GM23338 (cell line): ENCODE measurements at regions not wholly inside any gene's neighbourhood (a gene's known extent, or its start where the extent isn't known, plus 50 kb on each side); places are given as distances from the start of the nearest gene placed in this dataset.
A peak's percentile ranks its signal among the peaks of the same experiment; 100 is the strongest.

Source experiments
- ATAC-seq: fragments of 200-7000 bp; cut with Tn5 transposase; 3 replicates; pipeline ENCODE4 v1.9.1; 2020
- DNase-seq: peaks from one replicate; pipeline ENCODE4 v3.0.0-alpha.2; 2015; ENCODE audit warnings: low spot score
- H2AFZ ChIP-seq: fragments of 200-600 bp; sonication (generic); 2 replicates; pipeline ENCODE4 v1.8.0; 2016; ENCODE audit warnings: antibody characterized with exemption, mild to moderate bottlenecking, moderate library complexity
- H3F3A ChIP-seq: fragments of 200-600 bp; sonication (generic); replicated peaks from 2 replicates; pipeline ENCODE4 v1.8.0; 2017; ENCODE audit warnings: antibody characterized with exemption, mixed run types, low read depth
- H3K27ac ChIP-seq: fragments of 200-600 bp; sonication (generic); 2 replicates; pipeline ENCODE4 v1.6.1; 2016; ENCODE audit warnings: low read depth
- H3K27me3 ChIP-seq: fragments of 200-600 bp; sonication (generic); 2 replicates; pipeline ENCODE4 v1.8.0; 2016; ENCODE audit warnings: mild to moderate bottlenecking, mixed run types, moderate library complexity; ENCODE audit not compliant: insufficient read depth
- H3K36me3 ChIP-seq: fragments of 200-600 bp; sonication (generic); 2 replicates; pipeline ENCODE4 v1.8.0; 2016; ENCODE audit warnings: mild to moderate bottlenecking; ENCODE audit not compliant: insufficient read depth
- H3K4me1 ChIP-seq: fragments of 200-600 bp; sonication (generic); 2 replicates; pipeline ENCODE4 v1.8.0; 2016; ENCODE audit warnings: mild to moderate bottlenecking, moderate library complexity; ENCODE audit not compliant: insufficient read depth
- H3K4me2 ChIP-seq: fragments of 200-600 bp; sonication (generic); 2 replicates; pipeline ENCODE4 v1.7.1; 2017; ENCODE audit warnings: mixed run types
- H3K4me3 ChIP-seq: fragments of 200-600 bp; sonication (generic); 2 replicates; pipeline ENCODE4 v1.6.1; 2016; ENCODE audit warnings: mixed run types
- H3K79me2 ChIP-seq: fragments of 200-600 bp; sonication (generic); replicated peaks from 2 replicates; pipeline ENCODE4 v1.8.0; 2017; ENCODE audit warnings: mild to moderate bottlenecking; ENCODE audit not compliant: insufficient read depth
- H3K9me2 ChIP-seq: fragments of 200-600 bp; sonication (generic); 2 replicates; pipeline ENCODE4 v1.8.0; 2017; ENCODE audit not compliant: insufficient read depth
- H4K20me1 ChIP-seq: fragments of 200-600 bp; sonication (generic); replicated peaks from 2 replicates; pipeline ENCODE4 v1.8.0; 2017; ENCODE audit warnings: mild to moderate bottlenecking; ENCODE audit not compliant: insufficient read depth
- H3K27ac Mint-ChIP-seq: 2 replicates; pipeline ENCODE4 v1.8.0; 2020; ENCODE audit warnings: inconsistent platforms, mild to moderate bottlenecking, moderate library complexity, mixed read lengths
- H3K27me3 Mint-ChIP-seq: 3 replicates; pipeline ENCODE4 v1.8.0; 2022; ENCODE audit warnings: low read depth, mild to moderate bottlenecking, moderate library complexity, mixed read lengths, inconsistent platforms; ENCODE audit not compliant: insufficient read depth, poor library complexity
- H3K36me3 Mint-ChIP-seq: 3 replicates; pipeline ENCODE4 v1.8.0; 2021; ENCODE audit warnings: low read depth, mild to moderate bottlenecking, inconsistent platforms, moderate library complexity, mixed read lengths
- H3K4me1 Mint-ChIP-seq: 3 replicates; pipeline ENCODE4 v1.8.0; 2020; ENCODE audit warnings: mild to moderate bottlenecking, inconsistent platforms, mixed read lengths
- H3K4me3 Mint-ChIP-seq: 3 replicates; pipeline ENCODE4 v1.8.0; 2021; ENCODE audit warnings: moderate library complexity, mild to moderate bottlenecking, inconsistent platforms, mixed read lengths
- H3K9me3 Mint-ChIP-seq: 3 replicates; pipeline ENCODE4 v1.8.0; 2020; ENCODE audit warnings: moderate library complexity, mild to moderate bottlenecking, inconsistent platforms, mixed read lengths
- CREB1 ChIP-seq: fragments of 250-450 bp; sonication (Bioruptor Pico); IDR thresholded peaks from 2 replicates; pipeline ENCODE4 v1.5.0; 2020; ENCODE audit warnings: low read depth, mild to moderate bottlenecking, moderate library complexity
- CTCF ChIP-seq, 2 experiments: fragments of 200-600 bp in 1 of 2; sonication (generic) in 1 of 2; conservative IDR thresholded peaks; 2 replicates each; pipeline versions ENCODE4 v1.5.1 to v1.6.1; 2016 to 2017; ENCODE audit warnings: antibody characterized with exemption in 2 of 2, low read depth in 2 of 2, mild to moderate bottlenecking in 2 of 2, moderate library complexity in 1 of 2
- ETS1 ChIP-seq: IDR thresholded peaks from 2 replicates; pipeline ENCODE4 v1.6.1; 2016; ENCODE audit warnings: antibody characterized with exemption
- EZH2 ChIP-seq: fragments of 200-600 bp; sonication (generic); IDR thresholded peaks from one replicate; pipeline ENCODE4 v1.8.0; 2017; ENCODE audit warnings: antibody characterized with exemption, mild to moderate bottlenecking, low read depth; ENCODE audit not compliant: unreplicated experiment
- EZH2phosphoT487 ChIP-seq: fragments of 200-600 bp; sonication (generic); IDR thresholded peaks from one replicate; pipeline ENCODE4 v1.8.1; 2018; ENCODE audit warnings: antibody characterized with exemption; ENCODE audit not compliant: unreplicated experiment
- JUNB ChIP-seq: IDR thresholded peaks from one replicate; pipeline ENCODE4 v1.6.1; 2016; ENCODE audit warnings: antibody characterized with exemption; ENCODE audit not compliant: unreplicated experiment
- NANOG ChIP-seq: IDR thresholded peaks from 2 replicates; pipeline ENCODE4 v1.6.1; 2016; ENCODE audit warnings: antibody characterized with exemption, borderline replicate concordance
- POLR2AphosphoS5 ChIP-seq: IDR thresholded peaks from 2 replicates; pipeline ENCODE4 v1.6.1; 2016; ENCODE audit warnings: antibody characterized with exemption, low read depth
- REST ChIP-seq: IDR thresholded peaks from one replicate; pipeline ENCODE4 v1.6.1; 2018; ENCODE audit warnings: antibody characterized with exemption; ENCODE audit not compliant: unreplicated experiment
- STAT1 ChIP-seq: IDR thresholded peaks from one replicate; pipeline ENCODE4 v1.6.1; 2016; ENCODE audit warnings: antibody characterized with exemption; ENCODE audit not compliant: unreplicated experiment
- ZNF114 ChIP-seq: fragments of 250-450 bp; sonication (Bioruptor Pico); IDR thresholded peaks from 2 replicates; pipeline ENCODE4 v1.5.0; 2020; ENCODE audit warnings: mild to moderate bottlenecking, moderate library complexity
- ZNF331 ChIP-seq: fragments of 250-450 bp; sonication (Bioruptor Pico); IDR thresholded peaks from 2 replicates; pipeline ENCODE4 v1.5.0; 2020; ENCODE audit warnings: low read depth, mild to moderate bottlenecking, moderate library complexity
- ZNF462 ChIP-seq: fragments of 250-450 bp; sonication (Bioruptor Pico); IDR thresholded peaks from 2 replicates; pipeline ENCODE4 v1.5.0; 2020; ENCODE audit warnings: mild to moderate bottlenecking, moderate library complexity

GRCh38 chr12:28776220-28776619 lies 372.9 kb upstream of the FAR2 start:
- H3K4me3 ChIP-seq = no peak overlapping the region
- no peak overlapping the region for H3K27ac ChIP-seq
- TF ChIP-seq STAT1 (no peak), JUNB (no peak), CREB1 (no peak), ETS1 (no peak), REST (no peak), EZH2 (no peak), NANOG (no peak), EZH2phosphoT487 (no peak), ZNF331 (CRISPR knock-in tag) (no peak), POLR2AphosphoS5 (no peak), CTCF (conservative IDR thresholded peaks at IDR 0.05; ENCODE audit: low read depth in 2 of 2) (no peak), ZNF114 (CRISPR knock-in tag) (no peak), ZNF462 (CRISPR knock-in tag) (no peak)
- no peak overlapping the region for H3K27ac Mint-ChIP-seq
- no peaks in the 10 kb centered on the region for H3K79me2 ChIP-seq
- H3K4me3 Mint-ChIP-seq = no peak overlapping the region
- H3K36me3 Mint-ChIP-seq = no peaks in the 10 kb centered on the region
- no peaks in the 10 kb centered on the region for H3K9me2 ChIP-seq
- H3K4me2 ChIP-seq = no peak overlapping the region
- H3F3A ChIP-seq = no peaks in the 10 kb centered on the region
- DNase-seq (no peak), ATAC-seq (no peak)
- no peaks in the 10 kb centered on the region for H3K9me3 Mint-ChIP-seq
- H3K4me1 ChIP-seq = peaks cover 8% of the 10 kb centered on the region; the same call in 1 of the 2 replicates
- H2AFZ ChIP-seq = peak overlapping the region; percentile 49; the same call in 1 of the 2 replicates
- H4K20me1 ChIP-seq = no peaks in the 10 kb centered on the region
- no peaks in the 10 kb centered on the region for H3K27me3 ChIP-seq
- peaks cover 3% of the 10 kb centered on the region for H3K27me3 Mint-ChIP-seq
- H3K36me3 ChIP-seq = no peaks in the 10 kb centered on the region
- H3K4me1 Mint-ChIP-seq = peaks cover 8% of the 10 kb centered on the region
